Gastrocnemius medialis (tissue), 4 donors: ENCODE measurements at regions not wholly inside any gene's neighbourhood (a gene's known extent, or its start where the extent isn't known, plus 50 kb on each side); places are given as distances from the start of the nearest gene placed in this dataset.

ENCODE experiments used
- POLR2A ChIP-seq, 2 donors: fragments of 450-650 bp; IDR thresholded peaks; one replicate each; pipeline ENCODE4 v1.6.1; 2017; ENCODE audit warnings: antibody characterized with exemption in 2 of 2, mild to moderate bottlenecking in 2 of 2, moderate library complexity in 2 of 2
- TF ChIP-seq, protein P1 (sequence below), 5 experiments: fragments of 450-650 bp in 3 of 5; fragments of 200-600 bp in 2 of 5; sonication (generic) in 2 of 5; IDR thresholded peaks in 4 of 5; conservative IDR thresholded peaks in 1 of 5; 1 replicate in 4 of 5; 2 replicates in 1 of 5; pipeline ENCODE4 v1.5.1; 2016 to 2019; ENCODE audit warnings: antibody characterized with exemption in 5 of 5, mild to moderate bottlenecking in 3 of 5, moderate library complexity in 3 of 5

GRCh38 chr15:35260941-35261340, 175.8 kb upstream of the NANOGP8 start:
- TF ChIP-seq, protein P1, sequence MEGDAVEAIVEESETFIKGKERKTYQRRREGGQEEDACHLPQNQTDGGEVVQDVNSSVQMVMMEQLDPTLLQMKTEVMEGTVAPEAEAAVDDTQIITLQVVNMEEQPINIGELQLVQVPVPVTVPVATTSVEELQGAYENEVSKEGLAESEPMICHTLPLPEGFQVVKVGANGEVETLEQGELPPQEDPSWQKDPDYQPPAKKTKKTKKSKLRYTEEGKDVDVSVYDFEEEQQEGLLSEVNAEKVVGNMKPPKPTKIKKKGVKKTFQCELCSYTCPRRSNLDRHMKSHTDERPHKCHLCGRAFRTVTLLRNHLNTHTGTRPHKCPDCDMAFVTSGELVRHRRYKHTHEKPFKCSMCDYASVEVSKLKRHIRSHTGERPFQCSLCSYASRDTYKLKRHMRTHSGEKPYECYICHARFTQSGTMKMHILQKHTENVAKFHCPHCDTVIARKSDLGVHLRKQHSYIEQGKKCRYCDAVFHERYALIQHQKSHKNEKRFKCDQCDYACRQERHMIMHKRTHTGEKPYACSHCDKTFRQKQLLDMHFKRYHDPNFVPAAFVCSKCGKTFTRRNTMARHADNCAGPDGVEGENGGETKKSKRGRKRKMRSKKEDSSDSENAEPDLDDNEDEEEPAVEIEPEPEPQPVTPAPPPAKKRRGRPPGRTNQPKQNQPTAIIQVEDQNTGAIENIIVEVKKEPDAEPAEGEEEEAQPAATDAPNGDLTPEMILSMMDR (IDR thresholded peaks at IDR 0.05 in 4 of 5, conservative IDR thresholded peaks at IDR 0.05 in 1 of 5): no peak
- no peak for TF ChIP-seq POLR2A (IDR thresholded peaks at IDR 0.05)
